HAP-1 (cell line): ENCODE measurements at regions not wholly inside any gene's neighbourhood (a gene's known extent, or its start where the extent isn't known, plus 50 kb on each side); places are given as distances from the start of the nearest gene placed in this dataset.

ENCODE experiments used
- DNase-seq, 2 experiments: peaks; one replicate each; pipeline ENCODE4 v3.0.0-alpha.2; 2016 to 2020; ENCODE audit warnings: low spot score in 2 of 2
- H3K27me3 ChIP-seq: fragments of 250-450 bp; sonication (Bioruptor Pico); 2 replicates; pipeline ENCODE4 v1.5.1; 2020; ENCODE audit warnings: low read depth, mild to moderate bottlenecking, moderate library complexity
- H3K36me3 ChIP-seq: fragments of 250-450 bp; sonication (Bioruptor Pico); replicated peaks from 2 replicates; pipeline ENCODE4 v1.5.1; 2020; ENCODE audit warnings: mild to moderate bottlenecking
- H3K4me1 ChIP-seq: fragments of 250-450 bp; sonication (Bioruptor Pico); 2 replicates; pipeline ENCODE4 v1.5.1; 2020; ENCODE audit warnings: mild to moderate bottlenecking
- H3K4me3 ChIP-seq: fragments of 250-450 bp; sonication (Bioruptor Pico); 2 replicates; pipeline ENCODE4 v1.5.1; 2020; ENCODE audit warnings: mild to moderate bottlenecking, moderate library complexity
- H3K9me3 ChIP-seq: fragments of 250-450 bp; sonication (Bioruptor Pico); 2 replicates; pipeline ENCODE4 v1.5.1; 2020; ENCODE audit warnings: mild to moderate bottlenecking, moderate library complexity
- in situ Hi-C: fragments of 300-500 bp; cut with MboI; formaldehyde crosslinking; loops from 3 replicates; pipeline ENCODE4 v1.14.3; 2020; ENCODE audit warnings: low sequenced_read_pairs, inconsistent platforms, mixed read lengths

- Histone ChIP-seq H3K9me3 (no peaks in the 10 kb centered on the region), H3K4me3 (no peak overlapping the region), H3K4me1 (no peaks in the 10 kb centered on the region), H3K36me3 (no peaks in the 10 kb centered on the region), H3K27me3 (no peaks in the 10 kb centered on the region)
- in situ Hi-C loops = no loop called here
- no peak for DNase-seq
These were observed 257.1 kb downstream of the HNMT start for GRCh38 chr2:138221358-138221757.

GRCh38 chr2:138223319-138223718, 259.0 kb downstream of the HNMT start:
- DNase-seq = no peak
- H3K27me3 ChIP-seq = no peaks in the 10 kb centered on the region
- no peak overlapping the region for H3K4me3 ChIP-seq
- in situ Hi-C loops = no loop called here
- no peaks in the 10 kb centered on the region for H3K9me3 ChIP-seq
- H3K36me3 ChIP-seq = no peaks in the 10 kb centered on the region
- no peaks in the 10 kb centered on the region for H3K4me1 ChIP-seq

GRCh38 chr2:138227195-138227594, 262.9 kb downstream of the HNMT start:
- in situ Hi-C loops = no loop called here
- Histone ChIP-seq H3K9me3 (no peaks in the 10 kb centered on the region), H3K36me3 (no peaks in the 10 kb centered on the region), H3K4me1 (no peaks in the 10 kb centered on the region), H3K4me3 (no peak overlapping the region), H3K27me3 (no peaks in the 10 kb centered on the region)
- no peak for DNase-seq

GRCh38 chr2:138228101-138228500, 263.8 kb downstream of the HNMT start:
- no peaks in the 10 kb centered on the region for H3K9me3 ChIP-seq
- no peaks in the 10 kb centered on the region for H3K36me3 ChIP-seq
- no peak overlapping the region for H3K4me3 ChIP-seq
- H3K27me3 ChIP-seq = no peaks in the 10 kb centered on the region
- in situ Hi-C loops = no loop called here
- no peaks in the 10 kb centered on the region for H3K4me1 ChIP-seq
- no peak for DNase-seq

- Histone ChIP-seq H3K36me3 (no peaks in the 10 kb centered on the region), H3K4me3 (no peak overlapping the region), H3K27me3 (no peaks in the 10 kb centered on the region), H3K4me1 (peaks cover 6% of the 10 kb centered on the region; the same call in 1 of the 2 replicates), H3K9me3 (no peaks in the 10 kb centered on the region)
- in situ Hi-C loops = no loop called here
- DNase-seq = no peak
These were observed 267.3 kb upstream of the SPOPL start for GRCh38 chr2:138234265-138234664.

- H3K27me3 ChIP-seq = no peaks in the 10 kb centered on the region
- peak in 1 of 2 experiments; percentile 39 for DNase-seq
- in situ Hi-C loops = no loop called here
These were observed 266.5 kb upstream of the SPOPL start for GRCh38 chr2:138235041-138235440.

GRCh38 chr2:138236142-138236541, 265.4 kb upstream of the SPOPL start:
- Histone ChIP-seq H3K36me3 (no peaks in the 10 kb centered on the region), H3K9me3 (no peaks in the 10 kb centered on the region), H3K4me1 (peaks cover 6% of the 10 kb centered on the region; the same call in 1 of the 2 replicates), H3K4me3 (no peak overlapping the region), H3K27me3 (no peaks in the 10 kb centered on the region)
- no peak for DNase-seq
- in situ Hi-C loops = no loop called here

More at GRCh38 chr2:138235041-138235440, 266.5 kb upstream of the SPOPL start:
- Histone ChIP-seq H3K9me3 (no peaks in the 10 kb centered on the region), H3K4me1 (peaks cover 6% of the 10 kb centered on the region; the same call in 1 of the 2 replicates), H3K4me3 (no peak overlapping the region), H3K36me3 (no peaks in the 10 kb centered on the region)

GRCh38 chr2:138237667-138238384, 263.7 kb upstream of the SPOPL start:
- H3K36me3 ChIP-seq = no peaks in the 10 kb centered on the region
- DNase-seq = no peak
- no peak overlapping the region for H3K4me3 ChIP-seq
- peaks cover 6% of the 10 kb centered on the region; the same call in 1 of the 2 replicates for H3K4me1 ChIP-seq
- H3K9me3 ChIP-seq = no peaks in the 10 kb centered on the region
- H3K27me3 ChIP-seq = no peaks in the 10 kb centered on the region
- in situ Hi-C loops = no loop called here

GRCh38 chr2:138238908-138239307, 262.7 kb upstream of the SPOPL start:
- H3K4me3 ChIP-seq = no peak overlapping the region
- in situ Hi-C loops = no loop called here
- H3K27me3 ChIP-seq = no peaks in the 10 kb centered on the region
- H3K4me1 ChIP-seq = peaks cover 6% of the 10 kb centered on the region; the same call in 1 of the 2 replicates
- no peaks in the 10 kb centered on the region for H3K36me3 ChIP-seq
- no peak for DNase-seq
- H3K9me3 ChIP-seq = no peaks in the 10 kb centered on the region

GRCh38 chr2:138239902-138240491, 261.6 kb upstream of the SPOPL start:
- no peak for DNase-seq
- H3K27me3 ChIP-seq = no peaks in the 10 kb centered on the region
- H3K9me3 ChIP-seq = no peaks in the 10 kb centered on the region
- H3K4me1 ChIP-seq = no peaks in the 10 kb centered on the region
- no peak overlapping the region for H3K4me3 ChIP-seq
- H3K36me3 ChIP-seq = no peaks in the 10 kb centered on the region
- in situ Hi-C loops = no loop called here

- Histone ChIP-seq H3K4me1 (0 out of 2 replicates have a peak, but pooled peaks cover 4% of the 10 kb centered on the region), H3K4me3 (no peak overlapping the region), H3K9me3 (no peaks in the 10 kb centered on the region), H3K27me3 (no peaks in the 10 kb centered on the region), H3K36me3 (no peaks in the 10 kb centered on the region)
- in situ Hi-C loops = no loop called here
- no peak for DNase-seq
These were observed 258.2 kb upstream of the SPOPL start for GRCh38 chr2:138243372-138243771.

- H3K4me1 ChIP-seq = 0 out of 2 replicates have a peak, but pooled peaks cover 4% of the 10 kb centered on the region
- H3K27me3 ChIP-seq = no peaks in the 10 kb centered on the region
- H3K4me3 ChIP-seq = no peak overlapping the region
- H3K9me3 ChIP-seq = no peaks in the 10 kb centered on the region
- no peak for DNase-seq
- in situ Hi-C loops = no loop called here
- no peaks in the 10 kb centered on the region for H3K36me3 ChIP-seq
These were observed 257.1 kb upstream of the SPOPL start for GRCh38 chr2:138244501-138244925.

GRCh38 chr2:138245310-138245709, 256.3 kb upstream of the SPOPL start:
- in situ Hi-C loops = no loop called here
- Histone ChIP-seq H3K27me3 (no peaks in the 10 kb centered on the region), H3K4me1 (0 out of 2 replicates have a peak, but pooled peaks cover 4% of the 10 kb centered on the region), H3K4me3 (no peak overlapping the region), H3K9me3 (no peaks in the 10 kb centered on the region), H3K36me3 (no peaks in the 10 kb centered on the region)
- no peak for DNase-seq

GRCh38 chr2:138247302-138247701, 254.3 kb upstream of the SPOPL start:
- no peak for DNase-seq
- no peak overlapping the region for H3K4me3 ChIP-seq
- in situ Hi-C loops = no loop called here

More at GRCh38 chr2:138247302-138247701, 254.3 kb upstream of the SPOPL start:
- 0 out of 2 replicates have a peak, but pooled peaks cover 4% of the 10 kb centered on the region for H3K4me1 ChIP-seq
- no peaks in the 10 kb centered on the region for H3K27me3 ChIP-seq
- H3K9me3 ChIP-seq = no peaks in the 10 kb centered on the region
- no peaks in the 10 kb centered on the region for H3K36me3 ChIP-seq
